A549 (cell line): ENCODE measurements at regions not wholly inside any gene's neighbourhood (a gene's known extent, or its start where the extent isn't known, plus 50 kb on each side); places are given as distances from the start of the nearest gene placed in this dataset.
"Not testable (repeated sequence)": the region's sequence is repeated elsewhere in the genome, so short reads cannot be mapped to it uniquely, and the experiment has no call there.

Source experiments
- ATAC-seq, 2 experiments: fragments of 200-7000 bp in 1 of 2; fragments of >200 bp in 1 of 2; cut with Nextera tagmentation in 1 of 2; cut with Tn5 transposase in 1 of 2; 3 replicates each; pipeline versions ENCODE4 v1.8.0 to v1.9.1; 2018 to 2020; ENCODE audit warnings: mild to moderate bottlenecking in 1 of 2, moderate library complexity in 1 of 2
- CTCF ChIA-PET: fragments of 300-600 bp; sonication (Branson Sonifier 250); formaldehyde crosslinking; extraction: SDS; loops from one replicate; lab custom pipeline; 2021; ENCODE audit warnings: antibody characterized with exemption, inconsistent platforms; lab: Yijun Ruan, JAX
- POLR2A ChIA-PET: fragments of 350-600 bp; formaldehyde crosslinking; extraction: SDS; loops from one replicate; lab custom pipeline; 2021; ENCODE audit warnings: antibody characterized with exemption, inconsistent platforms; lab: Yijun Ruan, JAX
- DNase-seq, 2 experiments: peaks; one replicate each; pipeline versions ENCODE4 v3.0.0 to v3.0.0-alpha.2; 2011 to 2016; ENCODE audit warnings: low read depth in 1 of 2, low spot score in 1 of 2
- FAIRE-seq: peaks from 2 replicates; lab custom pipeline; 2011; peaks lifted over from hg19 to GRCh38; lab: Jason Lieb, UNC
- H3K27ac ChIP-seq, 2 experiments: fragments of >200 bp; sonication (Bioruptor Twin); formaldehyde crosslinking; 3 replicates each; pipeline ENCODE4 v1.5.1; 2016 to 2017
- H3K4me1 ChIP-seq: fragments of >200 bp; sonication (Bioruptor Twin); formaldehyde crosslinking; 3 replicates; pipeline ENCODE4 v1.6.1; 2016
- H3K4me2 ChIP-seq: fragments of >200 bp; sonication (Bioruptor Twin); formaldehyde crosslinking; 3 replicates; pipeline ENCODE4 v1.6.1; 2016
- H3K4me3 ChIP-seq: fragments of >200 bp; sonication (Bioruptor Twin); formaldehyde crosslinking; 3 replicates; pipeline ENCODE4 v1.5.1; 2016
- H3K9me3 ChIP-seq: fragments of >200 bp; sonication (Bioruptor Twin); formaldehyde crosslinking; 3 replicates; pipeline ENCODE4 v1.6.1; 2016
- CBX8 ChIP-seq: fragments of 200-600 bp; sonication (generic); IDR thresholded peaks from 2 replicates; pipeline ENCODE4 v1.6.1; 2016
- CEBPB ChIP-seq, 2 experiments: fragments of >200 bp in 1 of 2; sonication (Bioruptor Twin) in 1 of 2; formaldehyde crosslinking in 1 of 2; IDR thresholded peaks; 2 replicates each; pipeline ENCODE4 v1.6.1; 2012 to 2016
- CHD2 ChIP-seq: fragments of 150-350 bp; IDR thresholded peaks from 2 replicates; pipeline ENCODE4 v1.6.1; 2014; ENCODE audit warnings: low read length; ENCODE audit not compliant: partially characterized antibody
- CTCF ChIP-seq: fragments of >200 bp; sonication (Bioruptor Twin); formaldehyde crosslinking; IDR thresholded peaks from 3 replicates; pipeline ENCODE4 v1.5.1; 2016
- EHF ChIP-seq: fragments of 250-450 bp; sonication (Bioruptor Pico); IDR thresholded peaks from 2 replicates; pipeline ENCODE4 v1.5.0; 2020; ENCODE audit warnings: mild to moderate bottlenecking
- EP300 ChIP-seq, 2 experiments: fragments of >200 bp; sonication (Bioruptor Twin); formaldehyde crosslinking; IDR thresholded peaks; 2 replicates in 1 of 2; 3 replicates in 1 of 2; pipeline ENCODE4 v1.6.1; 2016 to 2017
- FOSB ChIP-seq: fragments of 250-450 bp; sonication (Bioruptor Pico); IDR thresholded peaks from 2 replicates; pipeline ENCODE4 v1.5.0; 2020; ENCODE audit warnings: mild to moderate bottlenecking, moderate library complexity
- HDAC2 ChIP-seq: fragments of 200-600 bp; sonication (generic); IDR thresholded peaks from 2 replicates; pipeline ENCODE4 v1.6.1; 2016
- HES2 ChIP-seq: fragments of >200 bp; sonication (Bioruptor Twin); formaldehyde crosslinking; IDR thresholded peaks from 2 replicates; pipeline ENCODE4 v1.6.1; 2016
- HOXA7 ChIP-seq: fragments of 250-450 bp; sonication (Bioruptor Pico); IDR thresholded peaks from 2 replicates; pipeline ENCODE4 v1.5.0; 2020; ENCODE audit warnings: mild to moderate bottlenecking, moderate library complexity
- HOXB13 ChIP-seq: fragments of 250-450 bp; sonication (Bioruptor Pico); IDR thresholded peaks from 2 replicates; pipeline ENCODE4 v1.5.0; 2020; ENCODE audit warnings: low read depth, mild to moderate bottlenecking, moderate library complexity
- HOXB5 ChIP-seq: fragments of 250-450 bp; sonication (Bioruptor Pico); IDR thresholded peaks from 2 replicates; pipeline ENCODE4 v1.5.0; 2020; ENCODE audit warnings: mild to moderate bottlenecking, moderate library complexity
- KDM1A ChIP-seq: fragments of 200-600 bp; sonication (generic); IDR thresholded peaks from 2 replicates; pipeline ENCODE4 v1.6.1; 2016; ENCODE audit warnings: low read depth, mild to moderate bottlenecking
- MAFK ChIP-seq: fragments of 450-650 bp; IDR thresholded peaks from 2 replicates; pipeline ENCODE4 v1.6.1; 2014; ENCODE audit not compliant: partially characterized antibody
- NPAS2 ChIP-seq: fragments of 250-450 bp; sonication (Bioruptor Pico); IDR thresholded peaks from 2 replicates; pipeline ENCODE4 v1.8.0; 2022; ENCODE audit warnings: mild to moderate bottlenecking, moderate library complexity, borderline replicate concordance
- NR3C1 ChIP-seq: fragments of >200 bp; sonication (Bioruptor Twin); formaldehyde crosslinking; IDR thresholded peaks from 3 replicates; pipeline ENCODE4 v1.6.1; 2017
- PBX3 ChIP-seq: IDR thresholded peaks from 2 replicates; pipeline ENCODE4 v1.6.1; 2012
- PHF8 ChIP-seq: fragments of 200-600 bp; sonication (generic); IDR thresholded peaks from 2 replicates; pipeline ENCODE4 v1.6.1; 2016; ENCODE audit warnings: low read depth, mild to moderate bottlenecking, antibody characterized with exemption, moderate library complexity, borderline replicate concordance
- POLR2A ChIP-seq: IDR thresholded peaks from 2 replicates; pipeline ENCODE4 v1.6.1; 2012; ENCODE audit warnings: mild to moderate bottlenecking, low read length
- POLR2AphosphoS2 ChIP-seq: conservative IDR thresholded peaks from 2 replicates; pipeline ENCODE4 v1.6.1; 2012; ENCODE audit warnings: low read length, improper control_type of control experiment, inconsistent platforms
- RAD21 ChIP-seq, 2 experiments: fragments of >200 bp in 1 of 2; sonication (Bioruptor Twin) in 1 of 2; formaldehyde crosslinking in 1 of 2; IDR thresholded peaks in 1 of 2; conservative IDR thresholded peaks in 1 of 2; 2 replicates in 1 of 2; 3 replicates in 1 of 2; pipeline ENCODE4 v1.6.1; 2012 to 2018; ENCODE audit warnings: inconsistent platforms in 1 of 2
- RCOR1 ChIP-seq: fragments of 150-350 bp; IDR thresholded peaks from 2 replicates; pipeline ENCODE4 v1.6.1; 2014; ENCODE audit warnings: antibody characterized with exemption, low read length, low read depth
- RFX5 ChIP-seq: fragments of 450-650 bp; IDR thresholded peaks from 2 replicates; pipeline ENCODE4 v1.7.1; 2014; ENCODE audit warnings: antibody characterized with exemption, mild to moderate bottlenecking, moderate library complexity
- RNF2 ChIP-seq: fragments of 200-600 bp; sonication (generic); IDR thresholded peaks from 2 replicates; pipeline ENCODE4 v1.6.1; 2016; ENCODE audit warnings: low read depth, mild to moderate bottlenecking, antibody characterized with exemption, moderate library complexity, borderline replicate concordance
- SREBF2 ChIP-seq: fragments of 450-650 bp; IDR thresholded peaks from 2 replicates; pipeline ENCODE4 v1.6.1; 2014; ENCODE audit warnings: mild to moderate bottlenecking, moderate library complexity
- ZNF302 ChIP-seq: fragments of 250-450 bp; sonication (Bioruptor Pico); IDR thresholded peaks from 2 replicates; pipeline ENCODE4 v1.9.0; 2021; ENCODE audit warnings: inconsistent platforms, mild to moderate bottlenecking, moderate library complexity
- WGBS: methylation state at CpG from one replicate; pipeline ENCODE4 v1.1.6; 2017; ENCODE audit errors: missing lambda C conversion rate; 5-methylcytosine and 5-hydroxymethylcytosine counted together
- TF ChIP-seq, protein P1 (sequence below): fragments of 150-350 bp; IDR thresholded peaks from 2 replicates; pipeline ENCODE4 v1.6.1; 2014; ENCODE audit warnings: low read depth, mild to moderate bottlenecking, low read length
- TF ChIP-seq, protein P2 (sequence below): fragments of >200 bp; sonication (Bioruptor Twin); formaldehyde crosslinking; IDR thresholded peaks from 3 replicates; pipeline ENCODE4 v1.6.1; 2016

- TF ChIP-seq ZNF302, result no peak
- TF ChIP-seq NR3C1, result no peak
- TF ChIP-seq POLR2AphosphoS2, result no peak
- TF ChIP-seq RAD21 (conservative IDR thresholded peaks at IDR 0.05 in 1 of 2, IDR thresholded peaks at IDR 0.05 in 1 of 2), result no peak
- no peak for TF ChIP-seq POLR2A
- TF ChIP-seq, all 56 proteins: peak for 0
Observed at GRCh38 chr5:104845541-104845940, 1283.0 kb upstream of the NUDT12 start (continued).

GRCh38 chr5:104843822-104844221 lies 1281.2 kb upstream of the NUDT12 start:
- Histone ChIP-seq H3K9me3 (no peaks in the 10 kb centered on the region), H3K4me3 (no peak overlapping the region), H3K4me1 (no peaks in the 10 kb centered on the region), H3K4me2 (no peak overlapping the region), H3K27ac (no peak overlapping the region)
- ATAC-seq (no peak), DNase-seq (no peak), FAIRE-seq (no peak)
- WGBS, result 48% methylated on average over 2 of the region's 2 CpGs
- ChIA-PET POLR2A (no interaction called here), CTCF (no interaction called here)
- TF ChIP-seq, protein P1, sequence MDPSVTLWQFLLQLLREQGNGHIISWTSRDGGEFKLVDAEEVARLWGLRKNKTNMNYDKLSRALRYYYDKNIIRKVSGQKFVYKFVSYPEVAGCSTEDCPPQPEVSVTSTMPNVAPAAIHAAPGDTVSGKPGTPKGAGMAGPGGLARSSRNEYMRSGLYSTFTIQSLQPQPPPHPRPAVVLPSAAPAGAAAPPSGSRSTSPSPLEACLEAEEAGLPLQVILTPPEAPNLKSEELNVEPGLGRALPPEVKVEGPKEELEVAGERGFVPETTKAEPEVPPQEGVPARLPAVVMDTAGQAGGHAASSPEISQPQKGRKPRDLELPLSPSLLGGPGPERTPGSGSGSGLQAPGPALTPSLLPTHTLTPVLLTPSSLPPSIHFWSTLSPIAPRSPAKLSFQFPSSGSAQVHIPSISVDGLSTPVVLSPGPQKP, result no peak
- TF ChIP-seq HOXA7 (CRISPR knock-in tag) (no peak), SREBF2 (no peak), MAFK (no peak), EP300 (IDR thresholded peaks at IDR 0.05) (no peak), EHF (no peak), PHF8 (no peak)

GRCh38 chr5:104840284-104840683 lies 1277.7 kb upstream of the NUDT12 start:
- H3K4me3 ChIP-seq, result no peak overlapping the region
- H3K9me3 ChIP-seq, result no peaks in the 10 kb centered on the region
- H3K4me2 ChIP-seq, result no peak overlapping the region
- no peak for ATAC-seq
- H3K27ac ChIP-seq, result no peak overlapping the region
- no peak for TF ChIP-seq RCOR1
- TF ChIP-seq HDAC2, result no peak
- no peak for TF ChIP-seq FOSB (CRISPR knock-in tag)
- TF ChIP-seq KDM1A, result no peak
- TF ChIP-seq HOXB13, result no peak
- 39% methylated on average over 1 of the region's 1 CpG for WGBS
- no peak for FAIRE-seq
- H3K4me1 ChIP-seq, result no peaks in the 10 kb centered on the region
- ChIA-PET POLR2A (no interaction called here), CTCF (no interaction called here)
- no peak for DNase-seq

- POLR2A ChIA-PET, H3K9me3 ChIP-seq, FAIRE-seq, H3K4me1 ChIP-seq, ATAC-seq, DNase-seq, H3K4me3 ChIP-seq, H3K4me2 ChIP-seq, H3K27ac ChIP-seq, CTCF ChIA-PET: not testable (repeated sequence)
- WGBS, result 34% methylated on average over 3 of the region's 3 CpGs
Observed at GRCh38 chr5:104831515-104831914, 1268.9 kb upstream of the NUDT12 start.

GRCh38 chr5:104821606-104822005 lies 1259.0 kb upstream of the NUDT12 start:
- H3K9me3 ChIP-seq, result no peaks in the 10 kb centered on the region
- no peak for ATAC-seq
- no peak for DNase-seq
- FAIRE-seq, result no peak
- ChIA-PET POLR2A (no interaction called here), CTCF (no interaction called here)
- no peaks in the 10 kb centered on the region for H3K4me1 ChIP-seq
- no peak overlapping the region for H3K27ac ChIP-seq
- no peak overlapping the region for H3K4me2 ChIP-seq
- no peak overlapping the region for H3K4me3 ChIP-seq
- no peak for TF ChIP-seq HES2
- TF ChIP-seq RNF2, result no peak
- no peak for TF ChIP-seq KDM1A
- TF ChIP-seq, protein P2, sequence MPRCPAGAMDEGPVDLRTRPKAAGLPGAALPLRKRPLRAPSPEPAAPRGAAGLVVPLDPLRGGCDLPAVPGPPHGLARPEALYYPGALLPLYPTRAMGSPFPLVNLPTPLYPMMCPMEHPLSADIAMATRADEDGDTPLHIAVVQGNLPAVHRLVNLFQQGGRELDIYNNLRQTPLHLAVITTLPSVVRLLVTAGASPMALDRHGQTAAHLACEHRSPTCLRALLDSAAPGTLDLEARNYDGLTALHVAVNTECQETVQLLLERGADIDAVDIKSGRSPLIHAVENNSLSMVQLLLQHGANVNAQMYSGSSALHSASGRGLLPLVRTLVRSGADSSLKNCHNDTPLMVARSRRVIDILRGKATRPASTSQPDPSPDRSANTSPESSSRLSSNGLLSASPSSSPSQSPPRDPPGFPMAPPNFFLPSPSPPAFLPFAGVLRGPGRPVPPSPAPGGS, result no peak
- TF ChIP-seq CTCF, result no peak
- no peak for TF ChIP-seq HOXB13
- no peak for TF ChIP-seq RFX5
- TF ChIP-seq PBX3, result no peak
- no peak for TF ChIP-seq NPAS2 (CRISPR knock-in tag)
- TF ChIP-seq PHF8, result no peak
- no peak for TF ChIP-seq FOSB (CRISPR knock-in tag)
- TF ChIP-seq CEBPB (IDR thresholded peaks at IDR 0.05), result no peak
- TF ChIP-seq CBX8, result no peak
- no peak for TF ChIP-seq CHD2
- no peak for TF ChIP-seq HOXB5 (CRISPR knock-in tag)
